Eye (tissue), 1 donor: ENCODE measurements at regions not wholly inside any gene's neighbourhood (a gene's known extent, or its start where the extent isn't known, plus 50 kb on each side); places are given as distances from the start of the nearest gene placed in this dataset.

Experiments
- DNase-seq: peaks from one replicate; pipeline ENCODE4 v3.0.0-alpha.2; 2015

GRCh38 chr14:84785996-84786395 lies 743.9 kb upstream of the FLRT2 start:
- DNase-seq, result no peak

- DNase-seq, result no peak
These were observed 740.9 kb upstream of the FLRT2 start for GRCh38 chr14:84789012-84789411.

- no peak for DNase-seq
These were observed 737.1 kb upstream of the FLRT2 start for GRCh38 chr14:84792722-84793410.

- no peak for DNase-seq
These were observed 732.6 kb upstream of the FLRT2 start for GRCh38 chr14:84797326-84797725.

- DNase-seq, result no peak
These were observed 725.5 kb upstream of the FLRT2 start for GRCh38 chr14:84804468-84804867.

- DNase-seq, result no peak
These were observed 725.0 kb upstream of the FLRT2 start for GRCh38 chr14:84804895-84805294.

GRCh38 chr14:84806181-84806580 lies 723.8 kb upstream of the FLRT2 start:
- no peak for DNase-seq

GRCh38 chr14:84806622-84807021 lies 723.3 kb upstream of the FLRT2 start:
- DNase-seq, result no peak

- no peak for DNase-seq
These were observed 722.3 kb upstream of the FLRT2 start for GRCh38 chr14:84807673-84808072.

GRCh38 chr14:84809158-84809557 lies 720.8 kb upstream of the FLRT2 start:
- no peak for DNase-seq

GRCh38 chr14:84814391-84814790 lies 715.6 kb upstream of the FLRT2 start:
- DNase-seq, result no peak

- no peak for DNase-seq
These were observed 710.4 kb upstream of the FLRT2 start for GRCh38 chr14:84819528-84819927.

- DNase-seq, result no peak
These were observed 704.3 kb upstream of the FLRT2 start for GRCh38 chr14:84825481-84826251.

- no peak for DNase-seq
These were observed 703.6 kb upstream of the FLRT2 start for GRCh38 chr14:84826294-84826693.

GRCh38 chr14:84850595-84850994 lies 679.3 kb upstream of the FLRT2 start:
- DNase-seq, result no peak

GRCh38 chr14:84856751-84857534 lies 673.0 kb upstream of the FLRT2 start:
- DNase-seq, result no peak

GRCh38 chr14:84857571-84857970 lies 672.4 kb upstream of the FLRT2 start:
- DNase-seq, result no peak

GRCh38 chr14:84859116-84859515 lies 670.8 kb upstream of the FLRT2 start:
- no peak for DNase-seq

GRCh38 chr14:84864548-84865271 lies 665.2 kb upstream of the FLRT2 start:
- DNase-seq, result no peak

- DNase-seq, result no peak
These were observed 658.2 kb upstream of the FLRT2 start for GRCh38 chr14:84871734-84872133.

- no peak for DNase-seq
These were observed 655.5 kb upstream of the FLRT2 start for GRCh38 chr14:84874436-84874835.

GRCh38 chr14:84877061-84877460 lies 652.9 kb upstream of the FLRT2 start:
- DNase-seq, result no peak

- no peak for DNase-seq
These were observed 647.1 kb upstream of the FLRT2 start for GRCh38 chr14:84882830-84883229.
